ENCODE measurements at regions not wholly inside any gene's neighbourhood (a gene's known extent, or its start where the extent isn't known, plus 50 kb on each side); places are given as distances from the start of the nearest gene placed in this dataset.

GRCh38 chr2:59502981-59503380 lies 1050.5 kb downstream of the BCL11A start:
- no peak for DNase-seq

- DNase-seq = no peak
Observed at GRCh38 chr2:59490994-59491393, 1062.5 kb downstream of the BCL11A start.

GRCh38 chr2:59490192-59490591 lies 1063.3 kb downstream of the BCL11A start:
- no peak for DNase-seq

- DNase-seq = no peak
Observed at GRCh38 chr2:59484673-59485072, 1068.8 kb downstream of the BCL11A start.

GRCh38 chr2:59463426-59463825 lies 1090.0 kb downstream of the BCL11A start:
- no peak for DNase-seq

GRCh38 chr2:59462422-59463197 lies 1090.8 kb downstream of the BCL11A start:
- no peak for DNase-seq

- no peak for DNase-seq
Observed at GRCh38 chr2:59461127-59461526, 1092.3 kb downstream of the BCL11A start.

GRCh38 chr2:59458800-59459199 lies 1094.7 kb downstream of the BCL11A start:
- no peak for DNase-seq

GRCh38 chr2:59456285-59456684 lies 1097.2 kb downstream of the BCL11A start:
- no peak for DNase-seq

GRCh38 chr2:59449274-59449673 lies 1104.2 kb downstream of the BCL11A start:
- peak; percentile 1 for DNase-seq

GRCh38 chr2:59440491-59440890 lies 1113.0 kb downstream of the BCL11A start:
- DNase-seq = no peak

- DNase-seq = no peak
Observed at GRCh38 chr2:59435635-59436034, 1117.8 kb downstream of the BCL11A start.

GRCh38 chr2:59428940-59429339 lies 1124.5 kb downstream of the BCL11A start:
- DNase-seq = no peak

GRCh38 chr2:59427980-59428379 lies 1125.5 kb downstream of the BCL11A start:
- DNase-seq = no peak

GRCh38 chr2:59425247-59425646 lies 1128.2 kb downstream of the BCL11A start:
- DNase-seq = no peak

- DNase-seq = no peak
Observed at GRCh38 chr2:59413751-59414570, 1139.5 kb downstream of the BCL11A start.

GRCh38 chr2:59399126-59399525 lies 1154.3 kb downstream of the BCL11A start:
- DNase-seq = no peak

- DNase-seq = no peak
Observed at GRCh38 chr2:59398081-59398480, 1155.4 kb downstream of the BCL11A start.

- no peak for DNase-seq
Observed at GRCh38 chr2:59395119-59395518, 1154.0 kb upstream of the FANCL start.

- DNase-seq = no peak
Observed at GRCh38 chr2:59391896-59392295, 1150.8 kb upstream of the FANCL start.

- DNase-seq = no peak
Observed at GRCh38 chr2:59390581-59390980, 1149.5 kb upstream of the FANCL start.

GRCh38 chr2:59389240-59389639 lies 1148.1 kb upstream of the FANCL start:
- DNase-seq = no peak

GRCh38 chr2:59385971-59386370 lies 1144.8 kb upstream of the FANCL start:
- no peak for DNase-seq

- DNase-seq = no peak
Observed at GRCh38 chr2:59383473-59383872, 1142.3 kb upstream of the FANCL start.
